Femur (tissue), 1 donor: ENCODE measurements at regions not wholly inside any gene's neighbourhood (a gene's known extent, or its start where the extent isn't known, plus 50 kb on each side); places are given as distances from the start of the nearest gene placed in this dataset.

ENCODE experiments used
- DNase-seq: peaks from one replicate; pipeline ENCODE4 v3.0.0-alpha.2; 2017

- DNase-seq: no peak
Observed at GRCh38 chr10:121282797-121283515, 315.3 kb downstream of the FGFR2 start.

- no peak for DNase-seq
Observed at GRCh38 chr10:121284936-121285335, 313.3 kb downstream of the FGFR2 start.

- DNase-seq: no peak
Observed at GRCh38 chr10:121285406-121286196, 312.6 kb downstream of the FGFR2 start.

- no peak for DNase-seq
Observed at GRCh38 chr10:121288011-121288410, 310.2 kb downstream of the FGFR2 start.

GRCh38 chr10:121288864-121289661 lies 309.2 kb downstream of the FGFR2 start:
- no peak for DNase-seq

GRCh38 chr10:121289800-121290199 lies 308.4 kb downstream of the FGFR2 start:
- no peak for DNase-seq

- no peak for DNase-seq
Observed at GRCh38 chr10:121290674-121291073, 307.6 kb downstream of the FGFR2 start.

GRCh38 chr10:121291376-121291775 lies 306.9 kb downstream of the FGFR2 start:
- no peak for DNase-seq

GRCh38 chr10:121291823-121292222 lies 306.4 kb downstream of the FGFR2 start:
- no peak for DNase-seq

GRCh38 chr10:121292321-121292720 lies 305.9 kb downstream of the FGFR2 start:
- DNase-seq: no peak

- no peak for DNase-seq
Observed at GRCh38 chr10:121293110-121293509, 305.1 kb downstream of the FGFR2 start.

- DNase-seq: no peak
Observed at GRCh38 chr10:121294630-121295029, 303.6 kb downstream of the FGFR2 start.

- no peak for DNase-seq
Observed at GRCh38 chr10:121296378-121296777, 301.9 kb downstream of the FGFR2 start.

GRCh38 chr10:121296881-121297585 lies 301.2 kb downstream of the FGFR2 start:
- DNase-seq: no peak

GRCh38 chr10:121300723-121301122 lies 297.5 kb downstream of the FGFR2 start:
- DNase-seq: no peak

GRCh38 chr10:121302541-121303180 lies 295.6 kb downstream of the FGFR2 start:
- no peak for DNase-seq

- DNase-seq: no peak
Observed at GRCh38 chr10:121303287-121303890, 294.9 kb downstream of the FGFR2 start.

- DNase-seq: no peak
Observed at GRCh38 chr10:121305066-121305465, 293.2 kb downstream of the FGFR2 start.

- DNase-seq: no peak
Observed at GRCh38 chr10:121306159-121306673, 292.0 kb downstream of the FGFR2 start.

- DNase-seq: no peak
Observed at GRCh38 chr10:121307411-121307980, 290.7 kb downstream of the FGFR2 start.

GRCh38 chr10:121308020-121308419 lies 290.2 kb downstream of the FGFR2 start:
- DNase-seq: no peak
